ENCODE measurements at regions not wholly inside any gene's neighbourhood (a gene's known extent, or its start where the extent isn't known, plus 50 kb on each side); places are given as distances from the start of the nearest gene placed in this dataset.

DNA sequence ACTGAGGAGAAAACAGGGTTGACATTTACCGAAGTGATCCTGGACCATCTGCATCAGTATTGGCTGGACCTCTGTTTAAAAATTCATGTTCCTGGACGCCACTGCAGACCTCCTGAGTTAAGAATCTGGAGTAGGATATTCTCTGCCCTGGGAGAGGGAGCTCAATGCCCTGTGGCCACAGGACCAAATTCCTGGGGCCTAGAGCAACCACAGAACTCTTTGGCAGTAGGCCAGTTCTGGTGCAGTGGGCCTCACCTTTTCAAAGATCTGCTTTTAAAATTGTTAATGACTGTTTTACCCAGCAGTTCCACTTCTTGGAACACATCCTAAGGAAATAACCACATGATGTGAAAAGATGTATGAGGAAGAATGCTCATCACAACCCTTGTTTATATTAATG is 133.3 kb upstream of the ADPGK start:
- DNase-seq = no peak

DNA sequence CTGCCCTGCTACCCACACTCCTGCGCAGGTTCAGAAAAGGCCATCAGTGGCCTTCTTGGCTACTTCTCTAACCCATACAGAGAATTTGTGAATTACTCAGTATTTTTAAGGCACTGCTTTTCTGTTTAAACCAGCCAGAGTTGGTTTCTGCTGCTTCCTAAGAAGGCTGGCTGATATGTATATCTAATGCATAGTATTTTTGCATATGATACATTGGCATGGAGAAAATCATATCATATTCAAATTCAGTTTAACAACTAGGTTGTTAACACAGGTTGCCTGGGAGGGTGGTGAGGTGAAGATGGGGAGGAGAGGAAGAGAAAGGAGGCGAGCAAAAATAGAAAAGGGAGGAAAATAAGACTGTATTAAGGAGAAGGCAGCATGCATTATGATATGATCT is 132.8 kb upstream of the ADPGK start:
- DNase-seq = no peak

DNA sequence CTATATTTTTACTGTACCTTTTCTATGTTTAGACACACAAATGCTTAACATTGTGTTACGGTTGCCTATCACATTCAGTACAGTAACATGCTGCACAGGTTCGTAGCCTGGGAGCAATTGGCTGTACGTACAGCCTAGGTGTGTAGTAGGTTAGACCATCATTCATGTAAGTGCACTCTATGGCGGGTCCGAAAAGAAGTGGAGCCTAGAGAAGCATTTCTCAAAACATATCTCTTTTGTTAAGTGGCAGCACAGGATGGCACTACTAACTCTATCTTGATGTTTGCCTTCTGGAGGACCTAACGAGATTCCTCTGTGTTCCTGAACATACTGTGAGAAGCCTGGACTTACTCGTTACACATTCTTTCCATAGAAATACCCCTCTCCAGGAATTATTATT is 132.3 kb upstream of the ADPGK start:
- no peak for DNase-seq

DNA sequence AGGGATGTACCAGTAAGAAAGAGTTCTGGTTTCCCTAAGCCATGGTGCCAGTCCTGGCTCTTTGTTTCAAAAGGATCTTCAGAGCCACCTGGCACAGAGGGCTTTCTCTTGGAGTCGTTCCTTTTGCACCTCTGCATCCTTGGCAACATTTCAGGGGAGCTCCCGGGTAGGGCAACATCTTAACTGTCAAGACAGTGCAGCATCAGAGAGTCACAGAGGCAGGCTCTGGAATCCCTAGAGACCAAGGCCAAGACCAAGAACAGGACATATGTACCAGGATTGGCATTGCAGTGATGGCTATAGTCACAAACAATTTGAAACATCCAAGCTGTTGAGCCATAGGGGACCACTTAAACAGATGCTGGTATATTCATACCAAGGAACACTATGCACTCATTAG is 129.4 kb upstream of the ADPGK start:
- no peak for DNase-seq

DNA sequence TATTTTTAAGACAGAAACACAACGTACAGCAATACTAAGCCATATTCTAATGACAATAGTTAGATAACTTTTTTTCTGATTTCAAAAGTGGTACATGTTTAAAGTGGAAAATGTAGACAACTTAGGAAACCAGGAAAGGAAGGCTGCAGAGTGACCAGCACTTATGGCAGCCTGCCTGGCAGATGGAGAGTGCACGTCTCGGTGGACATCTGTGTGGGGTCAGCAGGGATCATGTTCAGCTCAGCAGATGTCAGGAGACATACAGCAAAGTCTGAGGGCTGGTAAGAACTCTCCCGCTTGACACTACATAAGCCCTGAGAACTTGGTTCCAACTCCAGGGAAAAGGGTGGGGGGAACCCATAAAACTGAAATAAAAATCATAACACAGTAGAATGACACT is 128.6 kb upstream of the ADPGK start:
- no peak for DNase-seq

DNA sequence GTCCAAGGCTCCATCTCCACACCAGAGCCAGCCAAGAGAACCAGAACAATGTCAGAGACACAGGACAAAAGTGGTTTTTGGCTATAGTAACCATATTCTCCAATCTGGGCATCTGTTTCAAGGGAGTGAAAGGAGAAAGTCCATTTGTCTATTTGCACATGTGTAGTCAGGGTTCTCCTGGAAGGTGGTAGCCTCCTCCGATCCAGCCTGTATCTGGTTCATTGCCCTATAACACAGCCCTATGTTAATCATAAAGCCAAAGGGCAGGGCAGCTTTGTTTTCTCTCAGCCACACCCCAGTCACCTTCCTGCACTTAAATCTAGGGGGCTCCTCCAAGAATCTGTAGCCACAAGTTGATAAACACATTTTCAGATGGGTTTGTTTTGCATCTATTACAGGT is 128.1 kb upstream of the ADPGK start:
- no peak for DNase-seq

DNA sequence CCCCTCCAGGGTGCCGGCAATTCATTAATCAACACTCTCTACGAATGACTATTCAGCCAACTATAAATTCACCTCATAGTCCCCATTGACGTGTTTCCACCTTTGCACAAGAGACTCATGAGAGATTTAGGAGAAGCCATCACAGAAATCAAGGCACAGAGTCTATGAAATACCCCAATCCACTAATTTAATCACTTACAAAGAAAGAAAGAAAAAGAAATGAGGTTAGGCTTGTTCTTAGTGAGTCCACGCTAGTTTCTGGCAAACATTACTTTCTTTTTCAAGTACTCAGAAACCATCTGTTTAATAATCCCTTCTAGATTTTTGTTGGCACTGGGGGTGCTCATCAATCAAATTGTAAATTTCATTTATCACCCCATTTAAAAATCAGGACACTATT is 125.2 kb upstream of the ADPGK start:
- DNase-seq = no peak

DNA sequence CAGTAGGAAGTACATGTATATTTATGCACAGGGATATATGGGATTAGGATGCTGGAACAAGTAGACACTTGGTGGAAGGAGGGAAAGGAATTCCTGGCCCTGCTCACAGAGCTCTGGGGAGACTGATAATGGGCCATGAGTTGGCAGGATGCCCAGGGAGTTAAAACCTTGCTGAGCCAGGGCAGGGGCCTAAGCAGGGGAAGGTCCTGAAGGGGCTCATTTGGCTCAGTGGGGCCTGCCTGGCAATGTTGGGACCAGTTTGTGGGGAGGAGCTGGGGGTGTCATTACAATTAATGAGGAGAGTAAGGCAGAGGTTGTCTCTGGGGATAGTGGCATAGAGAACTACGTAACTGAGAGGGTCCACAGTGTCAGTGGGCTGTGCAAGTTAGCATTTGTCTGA is 124.2 kb upstream of the ADPGK start:
- no peak for DNase-seq

DNA sequence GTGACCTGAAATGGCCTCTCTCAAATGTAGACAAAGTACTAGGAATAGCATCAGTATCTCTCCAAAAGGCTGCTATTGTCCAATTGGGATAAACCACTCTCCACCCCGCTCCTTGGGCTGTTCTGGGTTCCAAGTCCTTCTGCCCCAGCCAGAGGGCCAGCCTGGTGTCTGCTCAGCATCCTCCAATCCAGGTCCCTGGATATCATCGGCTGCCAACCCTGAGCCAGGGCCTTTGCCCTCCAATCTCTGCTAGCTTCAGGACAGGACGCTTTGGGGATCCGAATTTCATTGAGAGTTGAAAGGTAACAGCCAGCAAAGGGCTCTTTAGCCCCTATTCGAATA is 119.3 kb upstream of the ADPGK start:
- no peak for DNase-seq

DNA sequence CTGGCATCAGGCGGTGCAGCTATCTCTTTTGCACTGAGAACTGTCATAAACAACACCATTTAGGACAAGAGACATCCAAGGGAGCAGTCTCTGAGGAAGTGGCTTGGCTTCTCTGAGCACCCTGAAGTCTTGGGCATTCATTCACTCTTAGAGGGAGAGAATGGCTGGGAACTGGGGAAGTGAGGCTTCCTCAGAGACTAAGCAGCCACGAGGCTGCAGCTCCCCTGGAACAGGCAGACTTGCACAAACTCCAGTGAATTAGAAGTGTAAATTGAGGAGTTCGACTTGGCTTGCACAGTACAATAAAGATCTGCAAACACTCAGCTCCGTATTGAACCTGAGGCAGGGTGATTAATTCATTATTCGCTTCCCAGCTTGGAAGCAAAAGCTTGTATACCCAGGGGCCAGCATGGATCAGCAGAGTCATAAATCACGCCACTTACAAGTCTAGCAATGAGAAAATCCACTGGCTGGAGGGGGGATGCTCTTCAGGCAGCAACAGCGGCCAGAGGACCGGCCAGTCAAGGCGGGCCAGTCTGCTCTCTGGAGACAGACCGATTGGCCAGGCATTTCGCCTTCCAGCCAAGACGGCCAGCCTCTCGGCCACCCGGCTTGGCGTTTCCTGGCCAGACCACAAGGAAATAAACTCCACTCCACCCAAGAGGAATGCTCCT is 118.8 kb upstream of the ADPGK start:
- no peak for DNase-seq

DNA sequence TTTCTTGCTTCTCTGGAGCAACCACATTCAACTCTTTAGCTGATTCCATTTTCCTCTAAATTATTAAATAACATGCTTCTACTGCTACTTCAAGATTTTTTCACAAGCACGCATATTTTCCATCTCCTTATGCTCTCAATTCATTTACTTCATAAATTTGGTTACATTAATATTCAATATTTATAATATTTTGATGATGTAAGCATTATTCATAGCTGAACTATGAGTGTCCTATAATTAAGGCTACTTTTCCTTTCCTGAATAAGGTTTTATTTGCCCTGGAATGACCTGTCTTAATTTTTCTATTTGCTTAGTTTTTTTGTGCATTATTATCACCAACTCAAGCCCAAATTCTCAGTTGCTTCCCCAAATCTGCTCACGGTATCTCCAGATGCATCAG is 109.4 kb upstream of the ADPGK start:
- no peak for DNase-seq

DNA sequence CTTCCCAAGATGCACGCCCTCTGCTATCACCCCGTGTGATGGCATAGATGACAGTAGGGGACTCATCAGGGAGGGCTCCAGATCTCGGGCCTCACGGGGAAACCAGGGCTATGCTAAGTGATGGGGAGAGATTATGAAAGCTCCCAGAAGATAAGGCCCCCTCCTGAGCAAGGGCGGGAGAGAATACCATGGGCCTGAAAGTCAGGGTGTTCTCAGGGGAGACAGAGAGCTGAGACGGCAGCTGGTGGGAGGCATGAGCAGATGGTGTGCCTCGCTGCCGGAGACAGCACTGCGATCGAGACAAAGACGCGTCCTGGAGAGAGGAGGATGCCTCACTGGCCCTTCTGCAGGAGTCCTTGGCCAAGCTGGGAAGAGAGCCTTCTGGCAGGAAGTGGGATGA is 106.5 kb upstream of the ADPGK start:
- no peak for DNase-seq

DNA sequence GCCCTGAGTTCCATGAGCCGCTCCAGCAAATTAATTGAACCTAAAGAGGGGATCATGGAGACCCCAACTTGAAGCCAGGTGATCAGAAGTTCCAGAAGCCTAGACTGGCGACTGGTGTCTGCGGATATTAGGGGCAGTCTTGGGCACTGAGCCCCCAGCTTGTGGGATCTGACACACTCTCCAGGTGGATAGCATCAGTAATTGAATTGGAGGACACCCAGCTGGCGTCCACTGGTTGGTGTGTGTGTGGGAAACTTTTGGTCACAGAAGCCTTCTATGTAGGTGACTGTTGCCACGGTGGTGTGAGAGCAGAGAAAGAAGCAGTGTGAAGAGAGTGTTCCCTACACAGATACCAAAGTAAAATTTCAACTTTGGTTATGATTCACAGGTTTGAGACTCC is 106.0 kb upstream of the ADPGK start:
- no peak for DNase-seq

DNA sequence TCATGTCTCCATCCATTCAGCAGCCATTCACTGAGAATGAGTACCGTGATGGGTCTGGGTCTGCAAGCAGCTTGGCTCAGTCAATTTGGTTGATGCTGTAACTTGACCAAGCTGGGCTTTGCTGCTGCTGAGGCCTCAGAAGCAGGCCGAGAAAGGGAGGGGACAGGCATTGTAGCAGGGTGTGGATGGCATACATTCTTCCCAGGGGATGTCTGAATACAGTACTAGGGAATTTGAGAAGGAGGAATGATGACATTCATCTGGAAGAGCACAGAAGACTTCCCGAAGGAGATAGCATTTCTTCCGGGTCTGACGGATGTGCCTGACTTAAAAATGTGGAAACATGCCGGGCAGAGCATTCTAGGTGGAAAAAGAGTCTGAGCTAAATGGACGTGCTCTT is 105.3 kb upstream of the ADPGK start:
- no peak for DNase-seq

DNA sequence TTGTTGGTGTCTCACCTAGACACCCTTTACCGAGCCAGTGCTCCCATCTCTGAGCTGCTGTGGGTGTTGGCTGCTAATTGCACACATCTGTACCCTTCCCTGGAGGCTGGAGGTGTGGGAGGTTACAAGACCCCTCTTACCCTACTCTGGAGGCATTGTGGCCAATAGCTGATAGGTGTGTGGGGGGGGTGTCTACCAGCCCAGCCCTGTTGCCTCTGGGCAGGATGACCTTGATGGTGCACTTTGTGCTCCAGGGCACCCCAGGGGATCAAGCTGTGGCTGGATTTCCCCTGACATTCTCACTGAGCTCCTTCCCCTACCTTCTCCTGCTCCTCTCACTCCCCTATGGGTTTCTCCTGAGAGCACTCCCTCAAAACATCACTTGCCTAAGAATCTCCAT is 104.7 kb upstream of the ADPGK start:
- no peak for DNase-seq

DNA sequence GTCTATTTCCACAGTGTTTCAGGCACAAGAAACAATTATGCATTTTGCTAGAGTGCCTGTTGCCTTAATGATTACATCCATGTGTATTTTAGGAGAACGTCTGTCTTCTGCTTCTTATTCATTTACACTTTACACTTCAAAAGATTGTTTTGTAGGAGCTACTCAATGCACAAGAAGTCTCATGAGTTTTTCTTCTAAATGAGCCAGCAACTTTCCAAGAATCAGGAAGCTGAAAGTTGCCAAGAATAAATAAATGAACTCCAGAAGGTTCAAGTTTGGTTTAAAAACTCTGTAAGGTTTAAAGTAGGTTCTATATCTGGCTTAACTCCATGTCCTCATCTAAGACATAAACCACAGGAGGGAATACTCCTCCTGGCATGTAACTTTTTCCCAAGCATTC is 103.8 kb upstream of the ADPGK start:
- no peak for DNase-seq

DNA sequence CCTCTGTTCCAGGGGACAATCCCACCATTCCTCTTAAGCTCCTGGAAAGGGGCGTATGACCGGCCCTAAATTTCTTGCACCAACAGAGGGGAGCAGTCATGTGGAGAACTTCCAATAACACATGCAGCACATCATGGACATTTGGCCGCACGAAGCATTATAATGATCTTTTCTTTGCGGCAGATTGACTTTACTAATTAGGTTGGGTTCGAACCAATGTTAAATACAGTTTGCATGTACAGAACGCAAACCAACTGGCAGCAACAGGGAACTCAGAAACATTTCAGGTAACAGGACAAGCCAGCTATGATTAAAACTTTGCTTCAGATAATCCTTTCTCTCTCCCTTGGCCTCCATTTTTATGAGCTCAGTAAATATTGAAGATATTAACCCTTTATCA is 100.8 kb upstream of the ADPGK start:
- no peak for DNase-seq

DNA sequence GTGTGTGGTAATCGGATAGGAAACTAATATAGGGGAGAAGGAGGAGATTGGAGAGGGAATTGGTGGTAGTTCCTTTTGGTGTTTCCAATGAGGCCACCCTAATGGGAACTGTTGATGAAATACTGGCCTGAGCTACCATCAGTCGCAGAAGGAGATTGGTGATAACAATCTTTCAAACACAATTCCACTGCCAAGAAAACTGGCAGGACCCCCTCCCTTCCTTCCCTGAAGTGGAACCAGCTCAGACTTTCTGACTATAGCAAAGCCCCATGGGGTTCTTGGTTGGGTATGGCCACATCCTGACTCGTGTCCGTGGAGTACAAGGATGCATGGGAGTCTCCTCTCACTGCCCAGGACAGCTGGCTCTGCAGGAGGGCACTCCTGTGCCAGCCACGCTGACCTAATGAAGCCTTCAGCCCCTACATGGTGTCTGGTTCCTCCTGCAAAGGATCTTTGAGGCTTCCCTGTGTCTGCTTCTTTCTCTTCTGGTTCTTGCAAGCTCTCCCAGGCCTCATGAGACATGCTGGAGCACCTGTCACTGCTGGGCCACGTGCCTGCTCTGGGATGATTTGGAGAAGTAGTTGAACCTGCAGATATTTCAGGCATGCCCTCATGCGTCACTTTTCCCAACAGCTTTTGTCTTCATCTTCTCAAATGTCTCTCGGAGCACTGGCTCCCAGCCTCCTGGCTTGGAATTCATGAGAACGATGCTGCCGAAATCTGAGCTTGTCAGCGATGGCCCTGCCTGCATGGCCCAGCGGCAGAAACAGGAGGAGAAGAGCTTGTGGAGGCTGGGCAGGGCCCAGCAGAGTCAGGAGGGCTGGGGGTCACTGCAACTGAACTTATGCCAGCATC is 90.0 kb upstream of the ADPGK start:
- DNase-seq = no peak

DNA sequence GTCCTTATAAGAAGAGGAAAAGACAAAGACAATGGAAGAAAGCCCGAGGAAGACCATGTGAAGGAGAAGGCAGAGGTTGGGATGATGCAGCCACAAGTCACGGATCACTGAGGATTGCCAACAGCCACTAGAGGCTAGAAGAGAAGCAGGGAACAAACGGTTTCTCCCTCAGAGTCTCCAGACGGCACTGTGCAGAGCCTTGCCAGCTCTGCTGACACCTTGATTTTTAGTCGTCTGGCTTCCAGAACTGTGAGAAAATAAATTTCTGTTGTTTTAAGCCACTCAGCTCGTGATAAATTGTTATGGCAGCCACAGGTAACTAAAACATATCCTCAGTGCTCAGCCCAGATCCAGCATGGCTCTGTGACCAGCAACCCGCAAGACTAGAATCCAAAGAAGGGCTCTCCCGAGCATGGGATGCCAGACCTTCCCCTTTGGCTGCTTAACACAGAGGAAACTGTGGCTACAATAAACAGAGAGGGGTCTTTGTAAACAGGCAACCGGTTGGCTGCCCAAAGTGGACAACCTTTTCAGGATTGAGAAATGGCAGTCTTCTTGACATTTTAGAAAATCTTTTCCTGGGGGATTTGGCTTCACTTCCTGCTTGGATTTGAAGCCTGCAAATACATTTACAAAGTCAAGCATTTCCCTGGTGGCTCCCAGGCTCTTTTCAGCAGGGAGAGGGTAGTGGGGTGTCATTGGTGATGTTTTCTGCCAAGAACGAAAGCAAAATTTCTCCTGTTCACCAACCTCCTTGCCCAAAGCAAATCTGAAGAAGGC is 88.7 kb upstream of the ADPGK start:
- DNase-seq = no peak

DNA sequence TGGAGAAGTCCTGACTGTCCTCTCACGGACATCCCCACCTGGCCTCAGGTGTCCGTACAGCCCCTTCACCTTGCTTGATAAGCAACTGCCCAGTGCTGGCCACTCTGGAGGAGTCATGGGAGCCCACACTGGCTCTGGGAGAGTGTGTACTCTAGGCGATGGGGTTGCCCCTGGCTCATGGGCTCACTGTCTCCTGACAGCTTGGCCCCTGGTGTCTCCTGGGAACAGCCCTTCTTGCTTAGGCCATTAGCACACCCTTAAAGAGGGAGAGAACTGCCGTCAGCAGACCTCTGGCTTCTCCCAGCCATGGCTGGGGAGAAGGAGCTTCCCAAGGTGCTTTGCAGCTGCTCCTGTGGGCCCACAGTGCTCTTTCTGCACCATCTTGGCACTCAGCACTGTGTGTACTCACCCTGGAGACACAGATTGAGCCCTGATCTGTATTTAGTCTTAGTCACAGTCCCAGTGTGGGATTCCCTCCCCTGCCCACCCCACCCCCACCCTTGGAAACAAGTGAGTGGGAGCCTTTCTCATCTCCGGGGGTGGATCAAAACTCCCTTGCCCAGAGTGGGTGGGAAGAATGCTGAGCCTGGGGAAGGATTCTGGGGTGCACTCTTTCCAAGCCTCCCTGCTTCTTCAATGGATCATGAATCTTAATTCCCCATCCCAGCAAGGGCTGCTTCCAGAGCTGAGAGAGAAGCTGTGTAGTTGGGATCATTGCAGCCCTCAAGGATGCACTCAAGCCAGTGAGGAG is 83.5 kb upstream of the ADPGK start:
- DNase-seq = no peak

DNA sequence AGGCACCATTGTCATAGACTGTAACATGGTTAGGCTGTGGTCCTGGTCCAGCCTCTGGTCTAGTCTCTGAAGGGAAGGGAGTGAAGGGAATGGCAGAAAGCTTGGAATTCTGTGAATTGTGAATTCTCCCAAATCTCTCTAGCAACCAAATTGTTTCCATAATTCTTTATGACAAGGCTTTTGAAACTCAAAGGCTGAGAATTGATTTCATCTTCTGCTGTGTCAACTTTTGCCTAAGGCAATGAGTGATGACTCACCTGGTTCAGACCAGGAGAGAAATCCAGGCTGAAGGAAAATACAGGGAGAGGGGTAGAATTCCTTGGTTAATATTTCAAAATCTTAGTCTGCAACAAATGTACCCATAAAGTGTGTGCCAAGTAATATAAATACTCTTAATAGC is 82.6 kb upstream of the ADPGK start:
- no peak for DNase-seq

DNA sequence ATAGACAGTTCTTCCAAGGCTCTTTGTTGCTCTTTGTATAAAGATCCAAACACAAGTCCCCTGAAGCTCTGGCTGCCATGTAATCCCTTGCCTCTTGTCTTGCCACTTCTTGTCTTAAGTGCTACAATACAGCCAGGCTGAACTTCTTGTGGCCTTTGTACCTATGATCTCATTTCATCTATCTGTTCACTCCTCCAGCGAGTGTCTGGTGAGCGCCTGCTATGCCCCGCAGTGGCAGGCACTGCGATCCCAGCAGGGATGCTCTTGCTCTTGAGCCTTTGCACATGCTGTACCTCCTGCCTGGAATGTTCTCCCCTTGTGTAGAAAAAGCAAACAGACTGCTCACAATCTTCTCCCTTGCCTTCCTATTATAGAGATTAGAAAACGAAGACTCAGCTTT is 81.9 kb upstream of the ADPGK start:
- DNase-seq = no peak

DNA sequence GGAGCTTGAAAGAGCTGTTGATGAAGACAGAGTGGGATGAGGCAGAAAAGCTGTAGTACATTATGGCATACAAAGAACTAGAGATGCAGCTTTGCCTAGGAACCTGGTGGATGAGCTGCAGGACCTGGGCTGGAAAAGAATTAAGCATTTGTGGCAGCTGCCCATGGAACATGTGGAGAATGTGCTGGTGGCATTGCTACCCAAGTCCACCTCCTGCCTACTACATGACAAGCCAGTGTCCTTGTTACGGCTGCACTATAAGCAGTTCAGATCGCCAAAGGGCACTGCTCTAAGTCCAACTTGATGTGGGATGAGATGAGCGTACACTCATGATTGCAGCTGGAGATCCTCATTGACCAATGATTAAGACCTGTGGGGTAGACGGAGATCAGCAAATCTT is 81.1 kb upstream of the ADPGK start:
- DNase-seq = no peak

Data from NCI-H1092 (cell line).